Activated T-cell treated with anti-CD3 and anti-CD28 coated beads, Interleukin-2, amount 50 U/mL, for 72 hours (primary cell): ENCODE measurements at regions not wholly inside any gene's neighbourhood (a gene's known extent, or its start where the extent isn't known, plus 50 kb on each side); places are given as distances from the start of the nearest gene placed in this dataset.

ENCODE experiments used
- ATAC-seq, 2 donors: fragments of 150-1000 bp; cut with Tn5 transposase; replicated peaks in 1 of 2; 2 replicates each; pipeline ENCODE4 v1.10.0; 2021; ENCODE audit warnings: moderate library complexity in 2 of 2, mild to moderate bottlenecking in 1 of 2
- DNase-seq, 2 donors: peaks; one replicate each; pipeline ENCODE4 v3.0.0; 2021 to 2022; ENCODE audit warnings: mixed read lengths in 1 of 2
- H3K27ac Mint-ChIP-seq: one replicate; pipeline ENCODE4 v1.8.0; 2022; ENCODE audit warnings: mild to moderate bottlenecking, moderate library complexity, mixed read lengths
- H3K27me3 Mint-ChIP-seq: one replicate; pipeline ENCODE4 v1.8.0; 2022; ENCODE audit warnings: low read depth, mixed read lengths
- H3K36me3 Mint-ChIP-seq, 2 donors: one replicate each; pipeline ENCODE4 v1.8.0; 2022; ENCODE audit warnings: mixed read lengths in 2 of 2, mild to moderate bottlenecking in 1 of 2; ENCODE audit not compliant: insufficient read depth in 2 of 2
- H3K4me1 Mint-ChIP-seq: one replicate; pipeline ENCODE4 v1.8.0; 2022; ENCODE audit warnings: low read depth, mixed read lengths
- H3K4me3 Mint-ChIP-seq, 2 donors: one replicate each; pipeline ENCODE4 v1.8.0; 2022; ENCODE audit warnings: mild to moderate bottlenecking in 2 of 2, mixed read lengths in 2 of 2, moderate library complexity in 2 of 2
- H3K9me3 Mint-ChIP-seq, 2 donors: one replicate each; pipeline ENCODE4 v1.8.0; 2022; ENCODE audit warnings: mixed read lengths in 2 of 2

GRCh38 chr6:102717252-102717651, 1323.7 kb downstream of the GRIK2 start:
- no peaks in the 10 kb centered on the region for H3K36me3 Mint-ChIP-seq
- H3K4me3 Mint-ChIP-seq = no peak overlapping the region
- ATAC-seq (no peak), DNase-seq (no peak)
- no peak overlapping the region for H3K27ac Mint-ChIP-seq
- no peaks in the 10 kb centered on the region for H3K27me3 Mint-ChIP-seq
- H3K9me3 Mint-ChIP-seq = peaks cover 1 to 4% of the 10 kb centered on the region in 2 donors
- no peaks in the 10 kb centered on the region for H3K4me1 Mint-ChIP-seq

- Mint-ChIP-seq H3K4me3 (no peak overlapping the region), H3K27me3 (no peaks in the 10 kb centered on the region), H3K27ac (no peak overlapping the region), H3K9me3 (peaks cover 4 to 5% of the 10 kb centered on the region in 2 donors), H3K36me3 (no peaks in the 10 kb centered on the region), H3K4me1 (no peaks in the 10 kb centered on the region)
- DNase-seq (no peak), ATAC-seq (no peak)
These were observed 1307.5 kb downstream of the GRIK2 start for GRCh38 chr6:102701019-102701418.

GRCh38 chr6:102686461-102686860, 1293.0 kb downstream of the GRIK2 start:
- peaks cover 4 to 7% of the 10 kb centered on the region in 2 donors for H3K9me3 Mint-ChIP-seq
- no peaks in the 10 kb centered on the region for H3K4me1 Mint-ChIP-seq
- no peaks in the 10 kb centered on the region for H3K27me3 Mint-ChIP-seq
- no peak overlapping the region for H3K4me3 Mint-ChIP-seq
- no peak for DNase-seq
- H3K36me3 Mint-ChIP-seq = no peaks in the 10 kb centered on the region
- no peak overlapping the region for H3K27ac Mint-ChIP-seq
- ATAC-seq = no peak

DNA sequence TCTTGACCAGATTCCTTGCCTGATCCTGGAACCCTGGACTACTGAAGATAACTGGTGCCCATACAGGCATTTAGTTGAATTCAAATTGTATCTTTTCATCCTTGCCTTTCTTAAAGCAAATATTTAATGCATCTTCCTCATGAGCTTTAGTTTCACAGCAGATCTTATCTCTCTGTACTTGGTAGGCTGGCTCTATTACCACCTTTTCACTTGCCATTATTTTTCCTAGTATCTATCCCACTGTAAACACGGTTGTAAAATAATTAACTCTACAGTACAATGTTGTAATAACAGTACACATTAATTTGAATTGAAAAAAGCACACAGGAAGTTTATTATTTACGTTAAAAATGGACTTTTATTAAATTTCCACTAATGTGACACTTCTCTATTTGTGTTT, 1286.9 kb downstream of the GRIK2 start:
- ATAC-seq (no peak), DNase-seq (no peak)
- Mint-ChIP-seq H3K27ac (no peak overlapping the region), H3K4me3 (no peak overlapping the region), H3K27me3 (no peaks in the 10 kb centered on the region), H3K9me3 (peaks cover 3 to 5% of the 10 kb centered on the region in 2 donors), H3K4me1 (no peaks in the 10 kb centered on the region), H3K36me3 (no peaks in the 10 kb centered on the region)

- Mint-ChIP-seq H3K9me3 (peaks cover 3 to 5% of the 10 kb centered on the region in 2 donors), H3K4me1 (no peaks in the 10 kb centered on the region), H3K4me3 (no peak overlapping the region), H3K27ac (no peak overlapping the region), H3K27me3 (no peaks in the 10 kb centered on the region), H3K36me3 (no peaks in the 10 kb centered on the region)
- ATAC-seq = no peak
- DNase-seq = no peak
These were observed 1286.4 kb downstream of the GRIK2 start for GRCh38 chr6:102679865-102680264.

- Mint-ChIP-seq H3K27me3 (no peaks in the 10 kb centered on the region), H3K27ac (no peak overlapping the region), H3K36me3 (no peaks in the 10 kb centered on the region), H3K4me3 (no peak overlapping the region), H3K9me3 (peaks cover 3 to 9% of the 10 kb centered on the region in 2 donors), H3K4me1 (no peaks in the 10 kb centered on the region)
- DNase-seq (no peak), ATAC-seq (no peak)
These were observed 1283.7 kb downstream of the GRIK2 start for GRCh38 chr6:102677225-102677624.

DNA sequence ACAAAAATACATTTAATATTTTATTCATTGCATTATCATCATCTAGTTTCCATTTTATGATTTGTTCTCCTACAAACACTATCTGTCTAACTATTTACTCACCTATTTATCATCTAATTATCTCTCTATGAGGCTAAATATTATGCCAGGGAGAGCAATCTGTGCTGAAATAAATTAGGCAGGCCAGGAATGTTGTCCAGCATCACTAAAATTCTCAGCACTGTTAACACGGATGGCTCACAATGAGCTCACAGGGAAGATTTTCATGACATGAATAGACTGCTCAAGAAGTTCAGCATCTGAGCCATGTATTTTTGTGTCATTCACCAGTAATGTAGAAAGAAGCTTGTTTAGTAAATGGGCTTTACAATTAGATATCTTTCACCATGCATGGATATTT, 1277.2 kb downstream of the GRIK2 start:
- H3K36me3 Mint-ChIP-seq = no peaks in the 10 kb centered on the region
- H3K4me3 Mint-ChIP-seq = no peak overlapping the region
- H3K27ac Mint-ChIP-seq = no peak overlapping the region
- no peaks in the 10 kb centered on the region for H3K27me3 Mint-ChIP-seq
- DNase-seq (no peak), ATAC-seq (no peak)
- H3K4me1 Mint-ChIP-seq = no peaks in the 10 kb centered on the region
- H3K9me3 Mint-ChIP-seq = peaks cover 3 to 9% of the 10 kb centered on the region in 2 donors

DNA sequence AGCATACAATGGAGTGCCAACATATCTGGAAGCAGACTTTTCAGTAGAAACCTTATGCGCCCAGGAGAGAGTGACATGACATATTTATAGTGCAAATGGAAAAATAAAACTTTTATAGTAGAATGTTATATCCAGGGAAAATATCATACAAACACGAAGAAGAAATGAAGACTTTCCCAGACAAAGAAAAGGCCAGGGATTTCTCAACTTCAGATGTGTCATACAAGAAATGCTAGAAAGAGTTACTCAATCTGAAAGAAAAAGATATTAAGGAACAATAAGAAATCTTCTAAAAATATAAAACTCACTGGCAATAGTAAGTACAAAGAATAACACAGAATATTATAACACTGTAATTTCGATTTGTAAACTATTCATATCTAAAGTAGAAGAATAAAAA, 1269.3 kb downstream of the GRIK2 start:
- ATAC-seq (no peak), DNase-seq (no peak)
- H3K9me3 Mint-ChIP-seq = peaks cover 5 to 10% of the 10 kb centered on the region in 2 donors
- H3K27ac Mint-ChIP-seq = no peak overlapping the region
- H3K27me3 Mint-ChIP-seq = no peaks in the 10 kb centered on the region
- no peak overlapping the region for H3K4me3 Mint-ChIP-seq
- H3K36me3 Mint-ChIP-seq = no peaks in the 10 kb centered on the region
- H3K4me1 Mint-ChIP-seq = no peaks in the 10 kb centered on the region

DNA sequence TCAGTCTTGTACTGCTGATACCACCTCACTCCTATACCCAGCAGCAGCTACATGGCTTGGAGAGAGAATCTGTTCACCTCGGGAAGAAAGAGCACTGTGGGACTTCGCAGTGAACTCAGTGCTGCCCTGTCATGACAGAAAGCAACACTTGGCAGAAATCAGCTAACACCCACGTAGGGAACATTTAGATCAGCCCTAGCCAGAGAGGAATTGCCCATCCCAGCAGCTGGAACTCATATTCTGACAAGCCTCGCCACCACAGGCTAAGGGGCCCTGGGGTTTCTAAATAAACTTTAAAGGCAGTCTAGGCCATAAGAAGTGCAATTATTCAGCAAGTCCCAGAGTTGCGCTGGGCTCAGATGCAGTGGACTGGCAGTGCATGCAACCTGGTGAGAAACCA, 1266.8 kb downstream of the GRIK2 start:
- no peaks in the 10 kb centered on the region for H3K27me3 Mint-ChIP-seq
- no peak for ATAC-seq
- H3K4me3 Mint-ChIP-seq = no peak overlapping the region
- DNase-seq = no peak
- H3K36me3 Mint-ChIP-seq = no peaks in the 10 kb centered on the region
- no peaks in the 10 kb centered on the region for H3K4me1 Mint-ChIP-seq
- H3K9me3 Mint-ChIP-seq = peaks cover 7 to 8% of the 10 kb centered on the region in 2 donors
- no peak overlapping the region for H3K27ac Mint-ChIP-seq

DNA sequence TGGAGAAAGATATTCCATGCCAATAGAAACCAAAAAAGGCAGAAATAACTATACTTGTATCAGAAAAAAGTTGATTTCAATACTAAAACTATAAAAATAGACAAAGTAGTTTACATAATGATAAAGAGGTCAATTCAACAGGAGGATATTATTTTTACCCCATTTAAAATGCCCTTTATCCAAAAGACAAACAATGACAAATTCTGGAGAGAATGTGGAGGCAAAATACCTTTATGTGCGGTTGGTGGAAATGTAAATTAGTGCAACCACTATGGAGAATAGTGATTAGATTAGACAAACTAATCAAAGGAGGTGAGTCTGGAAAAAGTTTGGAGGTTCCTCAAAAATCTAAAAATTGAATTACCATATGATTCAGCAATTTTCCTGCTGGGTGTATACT, 1262.3 kb downstream of the GRIK2 start:
- Mint-ChIP-seq H3K36me3 (peaks cover 0 to 2% of the 10 kb centered on the region in 2 donors), H3K4me3 (no peak overlapping the region), H3K27me3 (no peaks in the 10 kb centered on the region), H3K4me1 (no peaks in the 10 kb centered on the region), H3K9me3 (peaks cover 7 to 11% of the 10 kb centered on the region in 2 donors), H3K27ac (no peak overlapping the region)
- ATAC-seq = no peak
- no peak for DNase-seq

DNA sequence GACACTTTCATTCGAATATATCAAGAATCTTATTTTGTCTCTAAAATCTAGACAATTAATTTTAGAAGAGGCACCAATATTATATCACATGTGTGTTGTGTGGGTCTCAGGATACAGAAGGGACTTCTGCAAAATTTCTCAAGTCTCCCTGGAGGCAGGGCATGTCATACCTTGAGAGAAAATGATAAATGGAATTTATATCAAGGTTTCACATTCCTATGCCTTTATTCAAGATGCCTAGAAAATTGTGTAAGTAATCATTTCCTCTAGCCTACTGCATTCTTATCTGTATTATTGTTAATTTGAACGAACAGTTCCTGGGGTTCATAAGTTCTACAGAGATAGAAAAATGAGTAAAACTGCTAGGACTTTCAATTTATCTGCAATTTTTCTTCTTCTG, 1247.9 kb downstream of the GRIK2 start:
- DNase-seq (no peak), ATAC-seq (no peak)
- no peaks in the 10 kb centered on the region for H3K4me1 Mint-ChIP-seq
- no peak overlapping the region for H3K4me3 Mint-ChIP-seq
- H3K9me3 Mint-ChIP-seq = peaks cover 2 to 3% of the 10 kb centered on the region in 2 donors
- H3K27ac Mint-ChIP-seq = no peak overlapping the region
- H3K36me3 Mint-ChIP-seq = no peaks in the 10 kb centered on the region
- no peaks in the 10 kb centered on the region for H3K27me3 Mint-ChIP-seq

GRCh38 chr6:102631921-102632320, 1238.4 kb downstream of the GRIK2 start:
- no peak for ATAC-seq
- H3K4me3 Mint-ChIP-seq = no peak overlapping the region

DNA sequence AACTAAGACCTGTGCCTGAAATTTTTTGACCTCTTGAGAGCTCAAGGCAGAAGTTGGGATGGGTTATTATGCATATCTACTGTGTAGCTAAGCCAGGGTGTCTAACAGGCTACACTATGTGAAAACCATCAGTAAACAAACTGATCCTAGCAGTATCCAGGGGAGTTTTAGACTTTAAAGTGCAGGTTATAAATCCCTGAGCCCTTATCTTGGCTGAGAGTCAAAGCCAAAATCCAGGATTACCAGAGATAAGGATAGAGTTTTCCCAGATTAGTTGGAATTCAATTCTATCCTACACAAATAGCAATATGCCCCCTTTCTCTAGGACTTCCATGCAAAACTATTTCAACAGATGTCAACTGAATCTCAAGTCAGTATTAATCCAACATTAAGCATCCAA, 1229.7 kb downstream of the GRIK2 start:
- DNase-seq (no peak), ATAC-seq (no peak)
- H3K27ac Mint-ChIP-seq = no peak overlapping the region
- no peaks in the 10 kb centered on the region for H3K36me3 Mint-ChIP-seq
- no peaks in the 10 kb centered on the region for H3K4me1 Mint-ChIP-seq
- no peaks in the 10 kb centered on the region for H3K27me3 Mint-ChIP-seq
- H3K9me3 Mint-ChIP-seq = peaks cover 2 to 4% of the 10 kb centered on the region in 2 donors
- H3K4me3 Mint-ChIP-seq = no peak overlapping the region

More at GRCh38 chr6:102631921-102632320, 1238.4 kb downstream of the GRIK2 start:
- H3K27ac Mint-ChIP-seq = no peak overlapping the region
- no peaks in the 10 kb centered on the region for H3K9me3 Mint-ChIP-seq
- no peak for DNase-seq
- no peaks in the 10 kb centered on the region for H3K27me3 Mint-ChIP-seq
- no peaks in the 10 kb centered on the region for H3K4me1 Mint-ChIP-seq
- no peaks in the 10 kb centered on the region for H3K36me3 Mint-ChIP-seq

GRCh38 chr6:102619585-102619984, 1226.1 kb downstream of the GRIK2 start:
- Mint-ChIP-seq H3K9me3 (peaks cover 5 to 6% of the 10 kb centered on the region in 2 donors), H3K4me1 (no peaks in the 10 kb centered on the region), H3K4me3 (no peak overlapping the region), H3K27me3 (no peaks in the 10 kb centered on the region), H3K27ac (no peak overlapping the region), H3K36me3 (no peaks in the 10 kb centered on the region)
- no peak for ATAC-seq
- DNase-seq = no peak
